ENCODE measurements at regions not wholly inside any gene's neighbourhood (a gene's known extent, or its start where the extent isn't known, plus 50 kb on each side); places are given as distances from the start of the nearest gene placed in this dataset.

DNA sequence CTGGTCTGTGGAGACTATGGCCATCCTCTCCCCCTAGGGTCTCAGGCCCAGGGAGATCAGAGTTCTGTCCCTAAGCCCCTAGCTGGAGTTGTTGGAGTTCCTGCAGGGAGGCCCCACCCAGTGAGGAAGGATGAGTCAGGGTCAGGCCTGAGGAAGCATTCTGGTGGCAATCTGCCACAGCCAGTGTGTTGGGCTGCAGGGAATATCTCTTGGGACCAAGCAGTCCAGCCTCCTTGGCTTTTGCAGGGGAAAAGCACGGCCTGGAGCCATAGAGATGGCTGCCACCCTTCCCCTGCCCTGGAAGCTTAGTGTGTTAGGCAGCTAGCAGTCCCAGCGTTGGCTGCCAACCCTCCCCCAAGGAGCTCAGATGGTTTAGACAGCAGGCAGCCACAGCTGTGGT, 202.4 kb downstream of the RTL9 start:
- Histone ChIP-seq H3K27ac (replicated peaks) (no peak overlapping the region), H3K27me3 (ENCODE audit: insufficient read depth, poor library complexity, severe bottlenecking) (no peaks in the 10 kb centered on the region), H3K4me3 (replicated peaks; ENCODE audit: insufficient read depth, low read length) (no peak overlapping the region)
- TF ChIP-seq GABPA (IDR thresholded peaks at IDR 0.05; ENCODE audit: low read depth) (no peak), SPI1 (IDR thresholded peaks at IDR 0.05; ENCODE audit: borderline replicate concordance, low read depth) (no peak), REST (IDR thresholded peaks at IDR 0.05; ENCODE audit: insufficient replicate concordance, low read depth) (no peak), POLR2AphosphoS5 (IDR thresholded peaks at IDR 0.05; ENCODE audit: low read depth) (no peak)
- TF ChIP-seq, protein P1, sequence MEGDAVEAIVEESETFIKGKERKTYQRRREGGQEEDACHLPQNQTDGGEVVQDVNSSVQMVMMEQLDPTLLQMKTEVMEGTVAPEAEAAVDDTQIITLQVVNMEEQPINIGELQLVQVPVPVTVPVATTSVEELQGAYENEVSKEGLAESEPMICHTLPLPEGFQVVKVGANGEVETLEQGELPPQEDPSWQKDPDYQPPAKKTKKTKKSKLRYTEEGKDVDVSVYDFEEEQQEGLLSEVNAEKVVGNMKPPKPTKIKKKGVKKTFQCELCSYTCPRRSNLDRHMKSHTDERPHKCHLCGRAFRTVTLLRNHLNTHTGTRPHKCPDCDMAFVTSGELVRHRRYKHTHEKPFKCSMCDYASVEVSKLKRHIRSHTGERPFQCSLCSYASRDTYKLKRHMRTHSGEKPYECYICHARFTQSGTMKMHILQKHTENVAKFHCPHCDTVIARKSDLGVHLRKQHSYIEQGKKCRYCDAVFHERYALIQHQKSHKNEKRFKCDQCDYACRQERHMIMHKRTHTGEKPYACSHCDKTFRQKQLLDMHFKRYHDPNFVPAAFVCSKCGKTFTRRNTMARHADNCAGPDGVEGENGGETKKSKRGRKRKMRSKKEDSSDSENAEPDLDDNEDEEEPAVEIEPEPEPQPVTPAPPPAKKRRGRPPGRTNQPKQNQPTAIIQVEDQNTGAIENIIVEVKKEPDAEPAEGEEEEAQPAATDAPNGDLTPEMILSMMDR (IDR thresholded peaks at IDR 0.05; ENCODE audit: insufficient read depth, low read length) = no peak
- DNase-seq (ENCODE audit: low read depth in 1 of 2, low spot score in 1 of 2) = no peak

- Histone ChIP-seq H3K4me3 (replicated peaks; ENCODE audit: insufficient read depth, low read length) (no peak overlapping the region), H3K27ac (replicated peaks) (no peak overlapping the region), H3K27me3 (ENCODE audit: insufficient read depth, poor library complexity, severe bottlenecking) (no peaks in the 10 kb centered on the region)
- TF ChIP-seq POLR2AphosphoS5 (IDR thresholded peaks at IDR 0.05; ENCODE audit: low read depth) (no peak), GABPA (IDR thresholded peaks at IDR 0.05; ENCODE audit: low read depth) (no peak), REST (IDR thresholded peaks at IDR 0.05; ENCODE audit: insufficient replicate concordance, low read depth) (no peak), SPI1 (IDR thresholded peaks at IDR 0.05; ENCODE audit: borderline replicate concordance, low read depth) (no peak)
- TF ChIP-seq, protein P1 (IDR thresholded peaks at IDR 0.05; ENCODE audit: insufficient read depth, low read length) = no peak
- DNase-seq (ENCODE audit: low read depth in 1 of 2, low spot score in 1 of 2) = no peak
Observed at GRCh38 chrX:110563282-110563681, 204.6 kb downstream of the RTL9 start.

GRCh38 chrX:110568441-110568840, 209.8 kb downstream of the RTL9 start:
- Histone ChIP-seq H3K27me3 (ENCODE audit: insufficient read depth, poor library complexity, severe bottlenecking) (no peaks in the 10 kb centered on the region), H3K4me3 (replicated peaks; ENCODE audit: insufficient read depth, low read length) (no peak overlapping the region), H3K27ac (replicated peaks) (no peak overlapping the region)
- no peak for DNase-seq (ENCODE audit: low read depth in 1 of 2, low spot score in 1 of 2)
- TF ChIP-seq POLR2AphosphoS5 (IDR thresholded peaks at IDR 0.05; ENCODE audit: low read depth) = no peak

DNA sequence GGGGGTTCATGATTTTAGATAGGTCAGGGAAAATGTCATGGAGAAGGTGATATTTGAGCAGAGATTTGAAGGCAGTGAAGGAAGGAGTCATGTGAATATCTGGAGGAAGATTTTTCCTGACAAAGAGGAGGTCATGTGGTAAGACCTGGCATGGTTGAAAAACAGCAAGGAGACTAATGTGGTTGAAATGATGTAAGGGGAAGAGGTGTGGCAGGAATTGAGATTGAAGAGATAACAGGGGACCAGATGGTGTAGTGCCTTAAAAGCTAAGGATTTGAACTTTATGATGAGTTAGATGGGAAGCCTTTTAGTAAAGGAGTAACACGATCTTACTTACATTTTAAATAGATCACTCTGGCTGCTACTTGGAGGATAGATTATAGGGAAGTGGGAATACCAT, 210.9 kb downstream of the RTL9 start:
- DNase-seq (ENCODE audit: low read depth in 1 of 2, low spot score in 1 of 2) = no peak
- Histone ChIP-seq H3K27me3 (ENCODE audit: insufficient read depth, poor library complexity, severe bottlenecking) (no peaks in the 10 kb centered on the region), H3K4me3 (replicated peaks; ENCODE audit: insufficient read depth, low read length) (no peak overlapping the region), H3K27ac (replicated peaks) (no peak overlapping the region)
- no peak for TF ChIP-seq REST (IDR thresholded peaks at IDR 0.05; ENCODE audit: insufficient replicate concordance, low read depth)
- TF ChIP-seq SPI1 (IDR thresholded peaks at IDR 0.05; ENCODE audit: borderline replicate concordance, low read depth) = no peak
- TF ChIP-seq GABPA (IDR thresholded peaks at IDR 0.05; ENCODE audit: low read depth) = no peak
- no peak for TF ChIP-seq POLR2AphosphoS5 (IDR thresholded peaks at IDR 0.05; ENCODE audit: low read depth)
- TF ChIP-seq, protein P1 (IDR thresholded peaks at IDR 0.05; ENCODE audit: insufficient read depth, low read length) = no peak
